B cell (primary cell): ENCODE measurements at regions not wholly inside any gene's neighbourhood (a gene's known extent, or its start where the extent isn't known, plus 50 kb on each side); places are given as distances from the start of the nearest gene placed in this dataset.

Source experiments
- ATAC-seq: fragments of 200-7000 bp; cut with Tn5 transposase; one replicate; pipeline ENCODE4 v1.10.0; 2021; ENCODE audit warnings: low read depth, mild to moderate bottlenecking, moderate number of reproducible peaks, moderate library complexity
- CTCF ChIA-PET: fragments of 350-600 bp; sonication (Branson Sonifier 250); formaldehyde crosslinking; loops from one replicate; lab custom pipeline; 2021; ENCODE audit warnings: antibody characterized with exemption, inconsistent platforms; lab: Charles Lee
- POLR2A ChIA-PET: fragments of 350-600 bp; sonication (Branson Sonifier 250); formaldehyde crosslinking; loops from one replicate; lab custom pipeline; 2021; ENCODE audit warnings: antibody characterized with exemption; lab: Charles Lee
- DNase-seq: peaks from one replicate; pipeline ENCODE4 v3.0.0; 2013
- H2AFZ ChIP-seq: 2 replicates; pipeline ENCODE4 v1.6.1; 2012; ENCODE audit warnings: mild to moderate bottlenecking, low read depth, low read length; ENCODE audit not compliant: insufficient read depth, poor library complexity, severe bottlenecking
- H3K27ac ChIP-seq, 2 donors: 1 replicate in 1 of 2; 2 replicates in 1 of 2; pipeline ENCODE4 v1.5.1; 2012 to 2013; ENCODE audit warnings: low read length in 2 of 2, mild to moderate bottlenecking in 2 of 2, moderate library complexity in 1 of 2
- H3K27me3 ChIP-seq, 4 experiments: fragments of 200-600 bp in 1 of 4; sonication (generic) in 1 of 4; replicated peaks in 1 of 4; 1 replicate in 2 of 4; 2 replicates in 2 of 4; pipeline versions ENCODE4 v1.6.1 to v1.7.0; 2013 to 2016; ENCODE audit warnings: low read length in 3 of 4, mild to moderate bottlenecking in 2 of 4, mixed read lengths in 1 of 4, moderate library complexity in 1 of 4; ENCODE audit not compliant: insufficient read depth in 4 of 4, control insufficient read depth in 3 of 4; ENCODE audit errors: control extremely low read depth in 1 of 4
- H3K36me3 ChIP-seq, 2 experiments: replicated peaks in 1 of 2; 1 replicate in 1 of 2; 2 replicates in 1 of 2; pipeline versions ENCODE4 v1.6.1 to v1.7.1; 2013; ENCODE audit warnings: low read length in 1 of 2; ENCODE audit not compliant: insufficient read depth in 2 of 2, control insufficient read depth in 1 of 2; ENCODE audit errors: control extremely low read depth in 1 of 2, extremely low read depth in 1 of 2
- H3K4me1 ChIP-seq, 2 donors: fragments of 200-600 bp in 1 of 2; sonication (generic) in 1 of 2; 1 replicate in 1 of 2; 2 replicates in 1 of 2; pipeline versions ENCODE4 v1.5.1 to v1.6.1; 2013 to 2017; ENCODE audit warnings: low read length in 2 of 2; ENCODE audit not compliant: control insufficient read depth in 2 of 2, insufficient read depth in 2 of 2
- H3K4me2 ChIP-seq: replicated peaks from 2 replicates; pipeline ENCODE3; 2012; ENCODE audit warnings: mild to moderate bottlenecking, low read depth, low read length; ENCODE audit not compliant: poor library complexity, severe bottlenecking
- H3K4me3 ChIP-seq, 5 experiments: fragments of 200-600 bp in 1 of 5; sonication (generic) in 1 of 5; 1 replicate in 3 of 5; 2 replicates in 2 of 5; pipeline versions ENCODE4 v1.5.1 to v1.7.0; 2011 to 2016; ENCODE audit warnings: low read length in 4 of 5, mild to moderate bottlenecking in 4 of 5, low read depth in 2 of 5, control low read depth in 1 of 5, moderate library complexity in 1 of 5; ENCODE audit not compliant: insufficient read depth in 1 of 5; ENCODE audit errors: control extremely low read depth in 1 of 5, extremely low read depth in 1 of 5
- H3K79me2 ChIP-seq: fragments of 200-600 bp; sonication (generic); one replicate; pipeline ENCODE4 v1.6.0; 2016; ENCODE audit warnings: low read length; ENCODE audit not compliant: control insufficient read depth, insufficient read depth
- H3K9ac ChIP-seq: fragments of 200-600 bp; sonication (generic); 2 replicates; pipeline ENCODE4 v1.6.1; 2017; ENCODE audit warnings: mild to moderate bottlenecking, low read length, moderate library complexity
- H3K9me3 ChIP-seq, 3 donors: one replicate each; pipeline versions ENCODE4 v1.6.1 to v1.7.1; 2013; ENCODE audit warnings: low read length in 2 of 3; ENCODE audit not compliant: control insufficient read depth in 2 of 3, insufficient read depth in 1 of 3; ENCODE audit errors: control extremely low read depth in 1 of 3
- H4K20me1 ChIP-seq: 2 replicates; pipeline ENCODE4 v1.6.0; 2012; ENCODE audit warnings: mild to moderate bottlenecking, low read length; ENCODE audit not compliant: insufficient read depth, control insufficient read depth, poor library complexity, severe bottlenecking
- H3K27ac Mint-ChIP-seq: one replicate; pipeline ENCODE4 v1.8.0; 2021; ENCODE audit warnings: mixed read lengths
- H3K27me3 Mint-ChIP-seq: one replicate; pipeline ENCODE4 v1.8.0; 2021; ENCODE audit warnings: mixed read lengths
- H3K4me1 Mint-ChIP-seq: one replicate; pipeline ENCODE4 v1.8.0; 2021; ENCODE audit warnings: mixed read lengths
- H3K4me3 Mint-ChIP-seq: one replicate; pipeline ENCODE4 v1.8.0; 2021; ENCODE audit warnings: mixed read lengths
- H3K9me3 Mint-ChIP-seq: one replicate; pipeline ENCODE4 v1.8.0; 2022; ENCODE audit warnings: mixed read lengths; ENCODE audit not compliant: insufficient read depth
- CTCF ChIP-seq: fragments of 200-600 bp; IDR thresholded peaks from one replicate; pipeline ENCODE4 v1.8.0; 2022; ENCODE audit warnings: antibody characterized with exemption, mild to moderate bottlenecking
- EZH2 ChIP-seq: IDR thresholded peaks from 2 replicates; pipeline ENCODE4 v1.6.1; 2012; ENCODE audit warnings: borderline replicate concordance, low read depth, mild to moderate bottlenecking, moderate library complexity, low read length; ENCODE audit not compliant: insufficient read depth, poor library complexity, severe bottlenecking
- WGBS: methylation state at CpG from one replicate; pipeline ENCODE4 v1.1.5; 2013; ENCODE audit warnings: missing lambda C conversion rate; ENCODE audit not compliant: insufficient coverage; 5-methylcytosine and 5-hydroxymethylcytosine counted together
- intact Hi-C: fragments of 100-400 bp; cut with micrococcal nuclease; formaldehyde crosslinking; loops from one replicate; pipeline ENCODE4 v1.10.0; 2022

GRCh38 chr2:45130736-45131135, 121.5 kb upstream of the SIX2 start:
- H4K20me1 ChIP-seq = no peaks in the 10 kb centered on the region
- no peak overlapping the region for H3K4me3 Mint-ChIP-seq
- peaks cover 33% of the 10 kb centered on the region for H3K4me1 Mint-ChIP-seq
- no peak overlapping the region for H3K27ac Mint-ChIP-seq
- no peak overlapping the region for H3K9ac ChIP-seq
- POLR2A ChIA-PET = no interaction called here
- H3K27me3 Mint-ChIP-seq = no peaks in the 10 kb centered on the region
- no peak overlapping the region for H3K4me2 ChIP-seq
- WGBS = no CpG with 5 or more reads among the region's 2 CpGs
- no peaks in the 10 kb centered on the region for H3K9me3 Mint-ChIP-seq
- CTCF ChIA-PET = no interaction called here
- ATAC-seq (no peak), DNase-seq (no peak)
- H3K79me2 ChIP-seq = no peaks in the 10 kb centered on the region
- no peak overlapping the region for H3K4me3 ChIP-seq
- H3K36me3 ChIP-seq = no peaks in the 10 kb centered on the region
- H3K4me1 ChIP-seq = peaks cover 21 to 33% of the 10 kb centered on the region in 2 donors
- H3K27me3 ChIP-seq = no peaks in the 10 kb centered on the region
- H3K9me3 ChIP-seq = peaks cover 0 to 4% (median 0%) of the 10 kb centered on the region in 3 donors
- TF ChIP-seq CTCF (no peak), EZH2 (no peak)
- intact Hi-C loops = no loop called here
- H2AFZ ChIP-seq = no peak overlapping the region
- H3K27ac ChIP-seq = no peak overlapping the region

- Mint-ChIP-seq H3K4me1 (peaks cover 17% of the 10 kb centered on the region), H3K9me3 (no peaks in the 10 kb centered on the region), H3K27me3 (no peaks in the 10 kb centered on the region), H3K4me3 (no peak overlapping the region), H3K27ac (no peak overlapping the region)
- intact Hi-C loops = no loop called here
- Histone ChIP-seq H3K27me3 (no peaks in the 10 kb centered on the region), H2AFZ (no peak overlapping the region), H3K4me3 (no peak overlapping the region), H3K4me2 (no peak overlapping the region), H4K20me1 (no peaks in the 10 kb centered on the region), H3K79me2 (no peaks in the 10 kb centered on the region), H3K9ac (no peak overlapping the region), H3K9me3 (peaks cover 0 to 4% (median 0%) of the 10 kb centered on the region in 3 donors), H3K4me1 (peaks cover 9 to 19% of the 10 kb centered on the region in 2 donors), H3K36me3 (no peaks in the 10 kb centered on the region), H3K27ac (no peak overlapping the region)
- ChIA-PET CTCF (no interaction called here), POLR2A (no interaction called here)
- ATAC-seq = no peak
- no peak for DNase-seq
- WGBS = 40% methylated on average over 1 of the region's 1 CpG
- TF ChIP-seq EZH2 (no peak), CTCF (no peak)
Observed at GRCh38 chr2:45128580-45128997, 119.3 kb upstream of the SIX2 start.
